ENCODE measurements at regions not wholly inside any gene's neighbourhood (a gene's known extent, or its start where the extent isn't known, plus 50 kb on each side); places are given as distances from the start of the nearest gene placed in this dataset.

GRCh38 chr11:39804271-39804670 is 1655.2 kb downstream of the LRRC4C start:
- H3K4me3 ChIP-seq (ENCODE audit: low read depth, low read length): no peak overlapping the region
- TF ChIP-seq CTCF (IDR thresholded peaks at IDR 0.05; ENCODE audit: control insufficient read depth, extremely low read depth, insufficient read depth): no peak
- DNase-seq (ENCODE audit: low read depth): no peak

GRCh38 chr11:39786682-39787081 is 1672.8 kb downstream of the LRRC4C start:
- TF ChIP-seq CTCF (IDR thresholded peaks at IDR 0.05; ENCODE audit: control insufficient read depth, extremely low read depth, insufficient read depth): no peak
- no peak for DNase-seq (ENCODE audit: low read depth)
- no peak overlapping the region for H3K4me3 ChIP-seq (ENCODE audit: low read depth, low read length)

DNA sequence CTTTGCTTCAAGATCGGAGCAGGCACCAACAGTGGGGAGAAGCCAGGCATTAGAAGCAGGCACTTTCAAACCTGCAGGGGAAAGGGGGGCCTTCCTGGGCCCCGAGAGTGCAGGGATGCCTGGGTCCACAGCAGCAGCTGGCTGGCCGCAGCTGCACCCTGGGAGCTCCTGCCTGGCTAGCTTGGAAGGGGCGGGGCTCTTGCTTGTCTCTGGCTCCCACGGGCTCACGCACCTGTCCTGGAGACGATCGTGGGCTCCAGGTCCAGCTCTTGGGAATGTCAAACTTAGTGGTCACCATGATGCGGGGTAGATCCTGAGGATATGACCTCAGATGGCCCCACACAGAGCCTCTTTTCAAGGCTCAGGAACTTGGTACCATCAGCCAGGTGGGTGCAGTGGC is 1673.2 kb downstream of the LRRC4C start:
- no peak overlapping the region for H3K4me3 ChIP-seq (ENCODE audit: low read depth, low read length)
- DNase-seq (ENCODE audit: low read depth): no peak
- no peak for TF ChIP-seq CTCF (IDR thresholded peaks at IDR 0.05; ENCODE audit: control insufficient read depth, extremely low read depth, insufficient read depth)

GRCh38 chr11:39784873-39785272 is 1674.6 kb downstream of the LRRC4C start:
- no peak for TF ChIP-seq CTCF (IDR thresholded peaks at IDR 0.05; ENCODE audit: control insufficient read depth, extremely low read depth, insufficient read depth)
- no peak overlapping the region for H3K4me3 ChIP-seq (ENCODE audit: low read depth, low read length)
- DNase-seq (ENCODE audit: low read depth): no peak

DNA sequence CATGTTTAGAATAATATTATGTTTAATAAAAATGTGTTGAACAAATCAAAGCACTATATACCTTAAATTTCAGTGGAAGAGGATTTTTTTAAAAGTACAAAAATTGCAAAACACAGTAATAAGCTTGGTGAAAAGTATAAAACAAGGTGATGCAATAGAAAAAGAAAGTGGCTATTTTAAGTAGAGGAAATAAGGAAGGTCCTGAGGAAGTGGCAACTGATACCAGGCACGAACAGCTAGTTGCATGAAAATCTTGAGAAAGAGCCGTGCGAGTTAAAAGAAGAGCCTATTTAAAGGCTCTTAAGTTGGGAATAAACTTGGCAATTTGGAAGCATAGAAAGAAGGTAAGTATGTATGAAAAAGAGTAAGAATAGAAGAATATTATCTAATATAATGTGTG is 1679.3 kb downstream of the LRRC4C start:
- DNase-seq (ENCODE audit: low read depth): no peak
- TF ChIP-seq CTCF (IDR thresholded peaks at IDR 0.05; ENCODE audit: control insufficient read depth, extremely low read depth, insufficient read depth): no peak
- no peak overlapping the region for H3K4me3 ChIP-seq (ENCODE audit: low read depth, low read length)

GRCh38 chr11:39777035-39777434 is 1682.4 kb downstream of the LRRC4C start:
- peak; percentile 11 for DNase-seq (ENCODE audit: low read depth)
- H3K4me3 ChIP-seq (ENCODE audit: low read depth, low read length): no peak overlapping the region
- no peak for TF ChIP-seq CTCF (IDR thresholded peaks at IDR 0.05; ENCODE audit: control insufficient read depth, extremely low read depth, insufficient read depth)

DNA sequence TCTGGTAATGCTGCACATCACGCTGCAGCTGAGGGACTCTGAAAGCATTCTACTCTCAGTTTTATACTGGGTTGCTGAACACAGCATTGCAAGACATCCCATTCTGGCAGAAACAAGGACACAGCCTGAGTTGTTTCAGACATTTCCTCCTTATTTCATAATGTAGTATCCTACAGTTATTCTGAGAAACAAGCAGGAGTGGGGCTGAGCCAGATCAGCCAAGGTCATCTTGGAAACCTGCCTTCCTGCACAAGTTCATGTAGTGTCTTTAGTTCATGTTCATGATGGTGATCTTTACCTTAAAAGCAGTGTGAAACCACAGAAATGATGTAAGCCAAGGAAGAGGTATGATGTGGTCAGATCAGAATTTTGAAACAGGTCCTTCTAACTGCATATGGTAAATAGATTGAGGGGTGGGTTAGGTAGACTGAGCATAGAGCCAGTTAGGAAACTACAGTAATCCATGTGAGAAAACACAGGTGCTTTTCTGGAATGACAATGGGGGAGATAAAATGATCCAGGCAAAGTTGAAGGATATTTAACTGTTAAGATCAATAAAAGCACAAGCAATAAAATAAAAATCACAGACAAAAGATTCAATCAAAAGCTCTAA is 1686.8 kb downstream of the LRRC4C start:
- H3K4me3 ChIP-seq (ENCODE audit: low read depth, low read length): no peak overlapping the region
- TF ChIP-seq CTCF (IDR thresholded peaks at IDR 0.05; ENCODE audit: control insufficient read depth, extremely low read depth, insufficient read depth): no peak
- DNase-seq (ENCODE audit: low read depth): no peak
